ENCODE measurements at regions not wholly inside any gene's neighbourhood (a gene's known extent, or its start where the extent isn't known, plus 50 kb on each side); places are given as distances from the start of the nearest gene placed in this dataset.

- TF ChIP-seq, protein P1, sequence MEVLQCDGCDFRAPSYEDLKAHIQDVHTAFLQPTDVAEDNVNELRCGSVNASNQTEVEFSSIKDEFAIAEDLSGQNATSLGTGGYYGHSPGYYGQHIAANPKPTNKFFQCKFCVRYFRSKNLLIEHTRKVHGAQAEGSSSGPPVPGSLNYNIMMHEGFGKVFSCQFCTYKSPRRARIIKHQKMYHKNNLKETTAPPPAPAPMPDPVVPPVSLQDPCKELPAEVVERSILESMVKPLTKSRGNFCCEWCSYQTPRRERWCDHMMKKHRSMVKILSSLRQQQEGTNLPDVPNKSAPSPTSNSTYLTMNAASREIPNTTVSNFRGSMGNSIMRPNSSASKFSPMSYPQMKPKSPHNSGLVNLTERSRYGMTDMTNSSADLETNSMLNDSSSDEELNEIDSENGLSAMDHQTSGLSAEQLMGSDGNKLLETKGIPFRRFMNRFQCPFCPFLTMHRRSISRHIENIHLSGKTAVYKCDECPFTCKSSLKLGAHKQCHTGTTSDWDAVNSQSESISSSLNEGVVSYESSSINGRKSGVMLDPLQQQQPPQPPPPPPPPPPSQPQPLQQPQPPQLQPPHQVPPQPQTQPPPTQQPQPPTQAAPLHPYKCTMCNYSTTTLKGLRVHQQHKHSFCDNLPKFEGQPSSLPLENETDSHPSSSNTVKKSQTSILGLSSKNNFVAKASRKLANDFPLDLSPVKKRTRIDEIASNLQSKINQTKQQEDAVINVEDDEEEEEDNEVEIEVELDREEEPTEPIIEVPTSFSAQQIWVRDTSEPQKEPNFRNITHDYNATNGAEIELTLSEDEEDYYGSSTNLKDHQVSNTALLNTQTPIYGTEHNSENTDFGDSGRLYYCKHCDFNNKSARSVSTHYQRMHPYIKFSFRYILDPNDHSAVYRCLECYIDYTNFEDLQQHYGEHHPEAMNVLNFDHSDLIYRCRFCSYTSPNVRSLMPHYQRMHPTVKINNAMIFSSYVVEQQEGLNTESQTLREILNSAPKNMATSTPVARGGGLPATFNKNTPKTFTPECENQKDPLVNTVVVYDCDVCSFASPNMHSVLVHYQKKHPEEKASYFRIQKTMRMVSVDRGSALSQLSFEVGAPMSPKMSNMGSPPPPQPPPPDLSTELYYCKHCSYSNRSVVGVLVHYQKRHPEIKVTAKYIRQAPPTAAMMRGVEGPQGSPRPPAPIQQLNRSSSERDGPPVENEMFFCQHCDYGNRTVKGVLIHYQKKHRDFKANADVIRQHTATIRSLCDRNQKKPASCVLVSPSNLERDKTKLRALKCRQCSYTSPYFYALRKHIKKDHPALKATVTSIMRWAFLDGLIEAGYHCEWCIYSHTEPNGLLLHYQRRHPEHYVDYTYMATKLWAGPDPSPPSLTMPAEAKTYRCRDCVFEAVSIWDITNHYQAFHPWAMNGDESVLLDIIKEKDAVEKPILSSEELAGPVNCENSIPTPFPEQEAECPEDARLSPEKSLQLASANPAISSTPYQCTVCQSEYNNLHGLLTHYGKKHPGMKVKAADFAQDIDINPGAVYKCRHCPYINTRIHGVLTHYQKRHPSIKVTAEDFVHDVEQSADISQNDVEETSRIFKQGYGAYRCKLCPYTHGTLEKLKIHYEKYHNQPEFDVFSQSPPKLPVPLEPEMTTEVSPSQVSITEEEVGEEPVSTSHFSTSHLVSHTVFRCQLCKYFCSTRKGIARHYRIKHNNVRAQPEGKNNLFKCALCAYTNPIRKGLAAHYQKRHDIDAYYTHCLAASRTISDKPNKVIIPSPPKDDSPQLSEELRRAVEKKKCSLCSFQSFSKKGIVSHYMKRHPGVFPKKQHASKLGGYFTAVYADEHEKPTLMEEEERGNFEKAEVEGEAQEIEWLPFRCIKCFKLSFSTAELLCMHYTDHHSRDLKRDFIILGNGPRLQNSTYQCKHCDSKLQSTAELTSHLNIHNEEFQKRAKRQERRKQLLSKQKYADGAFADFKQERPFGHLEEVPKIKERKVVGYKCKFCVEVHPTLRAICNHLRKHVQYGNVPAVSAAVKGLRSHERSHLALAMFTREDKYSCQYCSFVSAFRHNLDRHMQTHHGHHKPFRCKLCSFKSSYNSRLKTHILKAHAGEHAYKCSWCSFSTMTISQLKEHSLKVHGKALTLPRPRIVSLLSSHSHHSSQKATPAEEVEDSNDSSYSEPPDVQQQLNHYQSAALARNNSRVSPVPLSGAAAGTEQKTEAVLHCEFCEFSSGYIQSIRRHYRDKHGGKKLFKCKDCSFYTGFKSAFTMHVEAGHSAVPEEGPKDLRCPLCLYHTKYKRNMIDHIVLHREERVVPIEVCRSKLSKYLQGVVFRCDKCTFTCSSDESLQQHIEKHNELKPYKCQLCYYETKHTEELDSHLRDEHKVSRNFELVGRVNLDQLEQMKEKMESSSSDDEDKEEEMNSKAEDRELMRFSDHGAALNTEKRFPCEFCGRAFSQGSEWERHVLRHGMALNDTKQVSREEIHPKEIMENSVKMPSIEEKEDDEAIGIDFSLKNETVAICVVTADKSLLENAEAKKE (CRISPR knock-in tag; IDR thresholded peaks at IDR 0.05), result no peak
- TF ChIP-seq ZNF331 (CRISPR knock-in tag; IDR thresholded peaks at IDR 0.05; ENCODE audit: low read depth) (no peak), EZH2phosphoT487 (IDR thresholded peaks at IDR 0.05; ENCODE audit: unreplicated experiment) (no peak), STAT1 (IDR thresholded peaks at IDR 0.05; ENCODE audit: unreplicated experiment) (no peak), JUNB (IDR thresholded peaks at IDR 0.05; ENCODE audit: unreplicated experiment) (no peak), NANOG (IDR thresholded peaks at IDR 0.05; ENCODE audit: borderline replicate concordance) (no peak), POLR2AphosphoS5 (IDR thresholded peaks at IDR 0.05; ENCODE audit: low read depth) (no peak), EZH2 (IDR thresholded peaks at IDR 0.05; ENCODE audit: low read depth, unreplicated experiment) (no peak), ETS1 (IDR thresholded peaks at IDR 0.05) (no peak), ZNF114 (CRISPR knock-in tag; IDR thresholded peaks at IDR 0.05) (no peak)
- TF ChIP-seq, protein P2, sequence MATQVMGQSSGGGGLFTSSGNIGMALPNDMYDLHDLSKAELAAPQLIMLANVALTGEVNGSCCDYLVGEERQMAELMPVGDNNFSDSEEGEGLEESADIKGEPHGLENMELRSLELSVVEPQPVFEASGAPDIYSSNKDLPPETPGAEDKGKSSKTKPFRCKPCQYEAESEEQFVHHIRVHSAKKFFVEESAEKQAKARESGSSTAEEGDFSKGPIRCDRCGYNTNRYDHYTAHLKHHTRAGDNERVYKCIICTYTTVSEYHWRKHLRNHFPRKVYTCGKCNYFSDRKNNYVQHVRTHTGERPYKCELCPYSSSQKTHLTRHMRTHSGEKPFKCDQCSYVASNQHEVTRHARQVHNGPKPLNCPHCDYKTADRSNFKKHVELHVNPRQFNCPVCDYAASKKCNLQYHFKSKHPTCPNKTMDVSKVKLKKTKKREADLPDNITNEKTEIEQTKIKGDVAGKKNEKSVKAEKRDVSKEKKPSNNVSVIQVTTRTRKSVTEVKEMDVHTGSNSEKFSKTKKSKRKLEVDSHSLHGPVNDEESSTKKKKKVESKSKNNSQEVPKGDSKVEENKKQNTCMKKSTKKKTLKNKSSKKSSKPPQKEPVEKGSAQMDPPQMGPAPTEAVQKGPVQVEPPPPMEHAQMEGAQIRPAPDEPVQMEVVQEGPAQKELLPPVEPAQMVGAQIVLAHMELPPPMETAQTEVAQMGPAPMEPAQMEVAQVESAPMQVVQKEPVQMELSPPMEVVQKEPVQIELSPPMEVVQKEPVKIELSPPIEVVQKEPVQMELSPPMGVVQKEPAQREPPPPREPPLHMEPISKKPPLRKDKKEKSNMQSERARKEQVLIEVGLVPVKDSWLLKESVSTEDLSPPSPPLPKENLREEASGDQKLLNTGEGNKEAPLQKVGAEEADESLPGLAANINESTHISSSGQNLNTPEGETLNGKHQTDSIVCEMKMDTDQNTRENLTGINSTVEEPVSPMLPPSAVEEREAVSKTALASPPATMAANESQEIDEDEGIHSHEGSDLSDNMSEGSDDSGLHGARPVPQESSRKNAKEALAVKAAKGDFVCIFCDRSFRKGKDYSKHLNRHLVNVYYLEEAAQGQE (IDR thresholded peaks at IDR 0.05; ENCODE audit: unreplicated experiment), result no peak
Observed at GRCh38 chr13:66225072-66225471, 1005.1 kb downstream of the PCDH9 start (continued).

All from GM23338 (cell line).